Upper lobe of left lung (tissue), 6 donors: ENCODE measurements at regions not wholly inside any gene's neighbourhood (a gene's known extent, or its start where the extent isn't known, plus 50 kb on each side); places are given as distances from the start of the nearest gene placed in this dataset.
"Not testable (repeated sequence)": the region's sequence is repeated elsewhere in the genome, so short reads cannot be mapped to it uniquely, and the experiment has no call there.

Source experiments
- ATAC-seq, 2 donors: fragments of 200-7000 bp; cut with Tn5 transposase; one replicate each; pipeline ENCODE4 v1.9.1; 2022; ENCODE audit warnings: mild to moderate bottlenecking in 2 of 2, moderate library complexity in 2 of 2; ENCODE audit not compliant: low FRiP score in 2 of 2
- DNase-seq, 2 donors: peaks; one replicate each; pipeline ENCODE4 v3.0.0-alpha.2; 2019 to 2020
- H3K27ac ChIP-seq, 4 donors: fragments of 200-600 bp; sonication (generic); one replicate each; pipeline ENCODE4 v1.5.1; 2016 to 2019
- H3K27me3 ChIP-seq, 4 donors: fragments of 200-600 bp; sonication (generic); one replicate each; pipeline ENCODE4 v1.5.1; 2017 to 2019
- H3K36me3 ChIP-seq, 4 donors: fragments of 200-600 bp; sonication (generic); one replicate each; pipeline ENCODE4 v1.5.1; 2016 to 2019
- H3K4me1 ChIP-seq, 4 donors: fragments of 200-600 bp; sonication (generic); one replicate each; pipeline ENCODE4 v1.5.1; 2018 to 2019
- H3K4me3 ChIP-seq, 4 donors: fragments of 200-600 bp; sonication (generic); one replicate each; pipeline ENCODE4 v1.5.1; 2017 to 2019; ENCODE audit warnings: mild to moderate bottlenecking in 2 of 4, moderate library complexity in 1 of 4
- H3K9me3 ChIP-seq, 4 donors: fragments of 200-600 bp; sonication (generic); one replicate each; pipeline ENCODE4 v1.5.1; 2018 to 2019
- EP300 ChIP-seq, 4 donors: sonication (generic); formaldehyde crosslinking; IDR thresholded peaks; one replicate each; pipeline ENCODE4 v1.5.1; 2017; ENCODE audit warnings: antibody characterized with exemption in 4 of 4, control low read depth in 2 of 4
- POLR2A ChIP-seq, 4 donors: fragments of 450-650 bp; IDR thresholded peaks; one replicate each; pipeline ENCODE4 v1.5.1; 2016 to 2017; ENCODE audit warnings: antibody characterized with exemption in 4 of 4, mild to moderate bottlenecking in 2 of 4
- POLR2AphosphoS5 ChIP-seq, 2 donors: sonication (generic); formaldehyde crosslinking; IDR thresholded peaks; one replicate each; pipeline ENCODE4 v1.5.1; 2017; ENCODE audit warnings: antibody characterized with exemption in 2 of 2
- WGBS, 2 donors: methylation state at CpG; one replicate each; pipeline ENCODE4 v1.1.5; 2017 to 2018; 5-methylcytosine and 5-hydroxymethylcytosine counted together
- TF ChIP-seq, protein P1 (sequence below), 6 experiments: fragments of 450-650 bp in 4 of 6; fragments of 200-600 bp in 2 of 6; sonication (generic) in 2 of 6; IDR thresholded peaks; one replicate each; pipeline ENCODE4 v1.5.1; 2016 to 2019; ENCODE audit warnings: antibody characterized with exemption in 6 of 6
- donor health status: DM: no; HTN: no; CAD: no; lungs with moderate emphysema.
- donor health status: DM: no; HTN: yes; CAD: no; lungs with severe emphysema.

DNA sequence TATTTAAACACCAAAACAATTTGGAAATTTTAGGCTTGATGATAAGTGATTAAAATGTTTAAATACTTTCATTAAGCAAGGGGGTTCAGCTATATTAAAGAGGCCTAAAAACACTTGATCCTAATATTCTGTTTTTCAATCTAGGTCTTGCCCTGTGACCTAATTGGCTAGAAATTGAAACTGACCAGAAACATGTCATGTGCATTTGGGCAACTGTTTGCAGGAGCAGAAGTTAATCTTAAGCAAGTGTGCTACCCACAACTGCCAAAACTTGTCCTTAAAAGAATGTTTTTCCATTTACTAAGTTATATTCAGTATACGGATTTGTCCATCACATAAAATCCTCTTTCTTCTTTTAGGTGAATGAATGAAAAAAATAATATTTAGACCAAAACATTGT lies 167.3 kb downstream of the PPP1R3A start:
- 74 to 85% methylated on average over 1 of the region's 1 CpG for WGBS, 2 donors
- H3K27me3 ChIP-seq, result no peaks in the 10 kb centered on the region
- no peak overlapping the region for H3K27ac ChIP-seq
- H3K4me1 ChIP-seq, result no peaks in the 10 kb centered on the region
- no peak for ATAC-seq
- H3K4me3 ChIP-seq, result no peak overlapping the region
- H3K36me3 ChIP-seq, result no peaks in the 10 kb centered on the region
- TF ChIP-seq POLR2AphosphoS5 (IDR thresholded peaks at IDR 0.05), result no peak
- TF ChIP-seq POLR2A (IDR thresholded peaks at IDR 0.05), result no peak
- TF ChIP-seq, protein P1, sequence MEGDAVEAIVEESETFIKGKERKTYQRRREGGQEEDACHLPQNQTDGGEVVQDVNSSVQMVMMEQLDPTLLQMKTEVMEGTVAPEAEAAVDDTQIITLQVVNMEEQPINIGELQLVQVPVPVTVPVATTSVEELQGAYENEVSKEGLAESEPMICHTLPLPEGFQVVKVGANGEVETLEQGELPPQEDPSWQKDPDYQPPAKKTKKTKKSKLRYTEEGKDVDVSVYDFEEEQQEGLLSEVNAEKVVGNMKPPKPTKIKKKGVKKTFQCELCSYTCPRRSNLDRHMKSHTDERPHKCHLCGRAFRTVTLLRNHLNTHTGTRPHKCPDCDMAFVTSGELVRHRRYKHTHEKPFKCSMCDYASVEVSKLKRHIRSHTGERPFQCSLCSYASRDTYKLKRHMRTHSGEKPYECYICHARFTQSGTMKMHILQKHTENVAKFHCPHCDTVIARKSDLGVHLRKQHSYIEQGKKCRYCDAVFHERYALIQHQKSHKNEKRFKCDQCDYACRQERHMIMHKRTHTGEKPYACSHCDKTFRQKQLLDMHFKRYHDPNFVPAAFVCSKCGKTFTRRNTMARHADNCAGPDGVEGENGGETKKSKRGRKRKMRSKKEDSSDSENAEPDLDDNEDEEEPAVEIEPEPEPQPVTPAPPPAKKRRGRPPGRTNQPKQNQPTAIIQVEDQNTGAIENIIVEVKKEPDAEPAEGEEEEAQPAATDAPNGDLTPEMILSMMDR (IDR thresholded peaks at IDR 0.05), result no peak
- no peak for TF ChIP-seq EP300 (IDR thresholded peaks at IDR 0.05)
- no peak for DNase-seq
- no peaks in the 10 kb centered on the region for H3K9me3 ChIP-seq

DNA sequence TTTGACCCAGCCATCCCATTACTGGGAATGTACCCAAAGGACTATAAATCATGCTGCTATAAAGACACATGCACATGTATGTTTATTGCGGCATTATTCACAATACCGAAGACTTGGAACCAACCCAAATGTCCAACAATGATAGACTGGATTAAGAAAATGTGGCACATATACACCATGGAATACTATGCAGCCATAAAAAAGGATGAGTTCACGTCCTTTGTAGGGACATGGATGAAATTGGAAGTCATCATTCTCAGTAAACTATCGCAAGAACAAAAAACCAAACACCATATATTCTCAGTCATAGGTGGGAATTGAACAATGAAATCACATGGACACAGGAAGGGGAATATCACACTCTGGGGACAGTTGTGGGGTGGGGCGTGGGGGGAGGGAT lies 170.4 kb downstream of the PPP1R3A start:
- ATAC-seq, H3K27ac ChIP-seq, H3K9me3 ChIP-seq, H3K4me1 ChIP-seq, H3K27me3 ChIP-seq, DNase-seq, H3K36me3 ChIP-seq, H3K4me3 ChIP-seq: not testable (repeated sequence)
- WGBS, 2 donors, result 81 to 93% methylated on average over 5 of the region's 5 CpGs

DNA sequence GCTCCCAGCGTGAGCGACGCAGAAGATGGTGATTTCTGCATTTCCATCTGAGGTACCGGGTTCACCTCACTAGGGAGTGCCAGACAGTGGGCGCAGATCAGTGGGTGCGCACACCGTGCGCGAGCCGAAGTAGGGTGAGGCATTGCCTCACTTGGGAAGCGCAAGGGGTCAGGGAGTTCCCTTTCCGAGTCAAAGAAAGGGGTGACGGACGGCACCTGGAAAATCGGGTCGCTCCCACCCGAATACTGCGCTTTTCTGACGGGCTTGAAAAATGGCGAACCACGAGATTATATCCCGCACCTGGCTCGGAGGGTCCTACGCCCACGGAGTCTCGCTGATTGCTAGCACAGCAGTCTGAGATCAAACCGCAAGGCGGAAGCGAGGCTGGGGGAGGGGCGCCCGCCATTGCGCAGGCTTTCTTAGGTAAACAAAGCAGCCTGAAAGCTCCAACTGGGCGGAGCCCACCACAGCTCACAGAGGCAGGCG lies 175.8 kb downstream of the PPP1R3A start:
- not testable (repeated sequence) for H3K9me3 ChIP-seq, H3K4me3 ChIP-seq, ATAC-seq, H3K27me3 ChIP-seq, H3K4me1 ChIP-seq, H3K36me3 ChIP-seq, H3K27ac ChIP-seq
- peak in 1 of 2 donors; percentile 66 for DNase-seq
- 91 to 96% methylated on average over 26 to 31 of the region's 34 CpGs for WGBS, 2 donors

DNA sequence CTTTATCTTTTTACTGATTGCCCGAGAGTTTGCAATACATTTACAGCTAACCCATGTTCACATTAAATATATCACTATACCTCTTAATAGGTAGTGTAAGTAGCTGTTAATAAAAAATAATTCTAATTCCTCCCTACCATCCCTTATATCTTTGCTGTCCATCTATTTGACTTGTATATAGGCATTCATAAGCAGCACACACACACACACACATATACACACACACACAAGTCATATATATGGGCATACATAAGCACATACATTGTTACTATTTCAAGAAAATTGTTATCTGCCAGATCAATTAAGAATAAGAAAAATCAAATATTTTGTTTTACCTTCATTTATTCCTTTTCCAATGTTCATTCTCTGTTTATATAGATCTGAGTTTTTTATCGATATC lies 176.4 kb downstream of the PPP1R3A start:
- Histone ChIP-seq H3K27me3 (no peaks in the 10 kb centered on the region), H3K9me3 (no peaks in the 10 kb centered on the region), H3K27ac (no peak overlapping the region), H3K4me1 (no peaks in the 10 kb centered on the region), H3K36me3 (no peaks in the 10 kb centered on the region), H3K4me3 (no peak overlapping the region)
- DNase-seq (no peak), ATAC-seq (no peak)
- 97% methylated on average over 2 of the region's 2 CpGs for WGBS, 2 donors
- TF ChIP-seq POLR2A (IDR thresholded peaks at IDR 0.05), result no peak
- TF ChIP-seq, protein P1 (IDR thresholded peaks at IDR 0.05), result no peak
- TF ChIP-seq POLR2AphosphoS5 (IDR thresholded peaks at IDR 0.05), result no peak
- TF ChIP-seq EP300 (IDR thresholded peaks at IDR 0.05), result no peak

DNA sequence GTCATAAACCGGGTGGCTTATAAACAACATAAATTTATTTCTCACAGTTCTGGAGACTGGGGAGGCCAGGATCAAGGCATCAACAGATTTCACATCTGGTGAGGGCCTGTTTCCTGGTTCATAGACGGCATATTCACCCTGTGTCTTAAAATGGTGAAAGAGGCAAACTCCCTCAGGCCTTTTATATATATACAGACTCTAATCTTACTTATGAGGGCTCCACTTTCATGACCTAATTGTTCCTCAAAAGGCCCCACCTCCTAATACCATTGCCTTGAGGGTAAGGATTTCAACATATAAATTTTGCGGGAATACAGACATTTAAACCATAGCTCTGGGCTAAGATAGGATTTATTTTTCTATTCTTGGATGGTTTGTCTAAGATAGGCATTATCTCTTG lies 187.2 kb downstream of the PPP1R3A start:
- ATAC-seq (no peak), DNase-seq (no peak)
- no peaks in the 10 kb centered on the region for H3K27me3 ChIP-seq
- no peak for TF ChIP-seq POLR2AphosphoS5 (IDR thresholded peaks at IDR 0.05)
- TF ChIP-seq EP300 (IDR thresholded peaks at IDR 0.05), result no peak
- no peak overlapping the region for H3K4me3 ChIP-seq
- WGBS, 2 donors, result 75% methylated on average over 3 of the region's 3 CpGs
- H3K9me3 ChIP-seq, result no peaks in the 10 kb centered on the region
- no peaks in the 10 kb centered on the region for H3K36me3 ChIP-seq
- no peaks in the 10 kb centered on the region for H3K4me1 ChIP-seq
- H3K27ac ChIP-seq, result no peak overlapping the region

DNA sequence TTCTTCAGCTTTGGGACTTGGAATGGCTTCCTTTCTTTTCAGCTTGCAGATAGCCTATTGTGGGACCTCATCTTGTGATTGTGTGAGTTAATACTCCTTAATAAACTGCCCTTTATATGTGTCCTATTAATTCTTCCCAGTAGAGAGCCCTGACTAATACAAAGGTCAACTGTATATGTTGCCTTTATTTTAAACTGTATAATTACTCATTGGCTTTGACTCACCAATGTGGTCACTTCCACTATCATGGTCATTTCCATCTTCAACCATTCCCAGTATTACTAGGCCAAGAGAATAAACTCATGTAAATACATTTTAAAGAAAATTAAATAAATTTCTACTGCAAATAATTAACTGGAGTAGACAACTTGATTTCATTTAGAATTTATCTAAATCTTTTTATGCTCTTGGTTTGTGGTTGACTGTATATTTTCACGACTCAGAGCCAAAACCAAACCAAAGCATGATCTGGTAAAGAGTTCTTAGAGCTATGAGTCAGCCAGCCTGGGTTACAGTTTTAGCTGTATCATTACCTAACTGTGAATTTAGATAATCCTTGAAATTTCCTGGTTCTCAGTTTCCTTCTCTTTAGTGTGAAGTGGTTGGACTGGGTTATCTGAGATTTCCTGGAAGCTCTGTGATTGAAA lies 188.4 kb downstream of the PPP1R3A start:
- Histone ChIP-seq H3K9me3 (no peaks in the 10 kb centered on the region), H3K36me3 (no peaks in the 10 kb centered on the region), H3K27ac (no peak overlapping the region), H3K27me3 (no peaks in the 10 kb centered on the region), H3K4me1 (no peaks in the 10 kb centered on the region), H3K4me3 (no peak overlapping the region)
- ATAC-seq, result no peak
- 24 to 54% methylated on average over 1 of the region's 1 CpG for WGBS, 2 donors
- no peak for TF ChIP-seq POLR2AphosphoS5 (IDR thresholded peaks at IDR 0.05)
- no peak for TF ChIP-seq POLR2A (IDR thresholded peaks at IDR 0.05)
- TF ChIP-seq EP300 (IDR thresholded peaks at IDR 0.05), result no peak
- TF ChIP-seq, protein P1 (IDR thresholded peaks at IDR 0.05), result no peak
- DNase-seq, result no peak
